K562 (cell line): ENCODE measurements at regions not wholly inside any gene's neighbourhood (a gene's known extent, or its start where the extent isn't known, plus 50 kb on each side); places are given as distances from the start of the nearest gene placed in this dataset.

Experiments
- BCL6 ChIP-seq: fragments of 250-450 bp; sonication (Bioruptor Pico); IDR thresholded peaks from 2 replicates; pipeline ENCODE4 v1.4.0; 2020
- CTCF ChIP-seq, 3 experiments: IDR thresholded peaks in 2 of 3; conservative IDR thresholded peaks in 1 of 3; 2 replicates each; pipeline ENCODE4 v1.5.1; 2011 to 2012; ENCODE audit warnings: low read length in 3 of 3, mild to moderate bottlenecking in 3 of 3, control low read depth in 2 of 3, improper control_type of control experiment in 1 of 3, inconsistent platforms in 1 of 3, low read depth in 1 of 3, mixed read lengths in 1 of 3, moderate library complexity in 1 of 3; ENCODE audit not compliant: insufficient read depth in 2 of 3
- HDAC2 ChIP-seq: fragments of 450-650 bp; IDR thresholded peaks from 2 replicates; pipeline ENCODE4 v1.6.1; 2016; ENCODE audit warnings: mild to moderate bottlenecking
- JUND ChIP-seq, 2 experiments: IDR thresholded peaks; 2 replicates in 1 of 2; 3 replicates in 1 of 2; pipeline ENCODE4 v1.6.1; 2011; ENCODE audit warnings: borderline replicate concordance in 2 of 2, low read depth in 2 of 2, low read length in 2 of 2, improper control_type of control experiment in 1 of 2, missing biosample characterization in 1 of 2, missing genetic modification characterization in 1 of 2, missing genetic modification reagents in 1 of 2
- NFIC ChIP-seq: fragments of 450-650 bp; IDR thresholded peaks from 2 replicates; pipeline ENCODE4 v1.6.1; 2017; ENCODE audit warnings: mild to moderate bottlenecking, inconsistent platforms
- NR1H2 ChIP-seq: sonication (generic); formaldehyde crosslinking; IDR thresholded peaks from 2 replicates; pipeline ENCODE4 v1.4.0; 2020; ENCODE audit warnings: mild to moderate bottlenecking, missing genetic modification reagents
- POLR2A ChIP-seq: fragments of 450-650 bp; conservative IDR thresholded peaks from 2 replicates; pipeline ENCODE4 v1.6.1; 2016
- RBFOX2 ChIP-seq: fragments of 200-400 bp; formaldehyde crosslinking; IDR thresholded peaks from 2 replicates; pipeline ENCODE4 v1.6.1; 2017; ENCODE audit warnings: low read depth, mild to moderate bottlenecking, low read length, moderate library complexity
- SIRT6 ChIP-seq: IDR thresholded peaks from one replicate; pipeline ENCODE4 v1.6.1; 2012; ENCODE audit warnings: low read depth, mild to moderate bottlenecking, control low read depth, inconsistent platforms, low read length, moderate library complexity
- SP2 ChIP-seq: IDR thresholded peaks from 2 replicates; pipeline ENCODE4 v1.6.1; 2011; ENCODE audit warnings: mild to moderate bottlenecking, low read depth, low read length, moderate library complexity; ENCODE audit not compliant: poor library complexity, severe bottlenecking; ENCODE audit errors: extremely low read depth
- TFE3 ChIP-seq: fragments of 450-650 bp; formaldehyde crosslinking; IDR thresholded peaks from 2 replicates; pipeline ENCODE4 v1.4.0; 2020; ENCODE audit warnings: mild to moderate bottlenecking, mixed read lengths
- ZNF354B ChIP-seq: fragments of 250-450 bp; sonication (Bioruptor Pico); IDR thresholded peaks from 2 replicates; pipeline ENCODE4 v1.4.0; 2020
- ZNF407 ChIP-seq: fragments of 450-650 bp; IDR thresholded peaks from 2 replicates; pipeline ENCODE4 v1.6.1; 2016; ENCODE audit warnings: low read depth
- ZNF644 ChIP-seq: fragments of 200-800 bp; sonication (Bioruptor generic); IDR thresholded peaks from 2 replicates; pipeline ENCODE4 v1.6.1; 2016; ENCODE audit warnings: low read depth, missing genetic modification characterization, missing compliant biosample characterization

- TF ChIP-seq SP2 (no peak), TFE3 (CRISPR knock-in tag) (no peak), POLR2A (no peak), CTCF (IDR thresholded peaks at IDR 0.05 in 2 of 3, conservative IDR thresholded peaks at IDR 0.05 in 1 of 3; ENCODE audit: insufficient read depth in 2 of 3, low read depth in 1 of 3, low read length in 3 of 3) (no peak), HDAC2 (no peak), BCL6 (CRISPR knock-in tag) (no peak), NFIC (no peak), ZNF354B (no peak), SIRT6 (no peak), ZNF644 (no peak), NR1H2 (CRISPR knock-in tag) (no peak), RBFOX2 (no peak), ZNF407 (no peak), JUND (IDR thresholded peaks at IDR 0.05; ENCODE audit: borderline replicate concordance, low read depth, low read length) (no peak), JUND (tag; IDR thresholded peaks at IDR 0.05; ENCODE audit: borderline replicate concordance, low read depth, low read length) (no peak)
Observed at GRCh38 chr22:17300926-17301325, 68.3 kb upstream of the CECR2 start.
